CD14-positive monocyte (primary cell): ENCODE measurements at regions not wholly inside any gene's neighbourhood (a gene's known extent, or its start where the extent isn't known, plus 50 kb on each side); places are given as distances from the start of the nearest gene placed in this dataset.

Experiments used
- DNase-seq, 3 donors: peaks; one replicate each; pipeline ENCODE4 v3.0.0-alpha.2; 2011 to 2022
- H2AFZ ChIP-seq: 2 replicates; pipeline ENCODE4 v1.6.0; 2012; ENCODE audit warnings: mild to moderate bottlenecking, low read depth, low read length, inconsistent platforms; ENCODE audit not compliant: insufficient read depth, poor library complexity, severe bottlenecking
- H3K27ac ChIP-seq, 2 donors: 1 replicate in 1 of 2; 2 replicates in 1 of 2; pipeline ENCODE4 v1.5.1; 2012 to 2013; ENCODE audit warnings: low read length in 2 of 2, control low read depth in 1 of 2, inconsistent platforms in 1 of 2, low read depth in 1 of 2, mild to moderate bottlenecking in 1 of 2
- H3K27me3 ChIP-seq, 2 donors: one replicate each; pipeline versions ENCODE4 v1.6.0 to v1.6.1; 2011 to 2013; ENCODE audit warnings: low read length in 2 of 2; ENCODE audit not compliant: control insufficient read depth in 2 of 2, insufficient read depth in 2 of 2
- H3K36me3 ChIP-seq, 2 donors: replicated peaks in 1 of 2; 1 replicate in 1 of 2; 2 replicates in 1 of 2; pipeline versions ENCODE4 v1.5.1 to v1.6.1; 2012 to 2013; ENCODE audit warnings: low read length in 2 of 2, control low read depth in 1 of 2, inconsistent platforms in 1 of 2, mild to moderate bottlenecking in 1 of 2; ENCODE audit not compliant: insufficient read depth in 2 of 2, control insufficient read depth in 1 of 2
- H3K4me1 ChIP-seq, 2 donors: 1 replicate in 1 of 2; 2 replicates in 1 of 2; pipeline versions ENCODE4 v1.5.1 to v1.6.1; 2012 to 2013; ENCODE audit warnings: low read length in 2 of 2, control low read depth in 1 of 2, inconsistent platforms in 1 of 2, mild to moderate bottlenecking in 1 of 2, moderate library complexity in 1 of 2; ENCODE audit not compliant: insufficient read depth in 2 of 2, control insufficient read depth in 1 of 2
- H3K4me2 ChIP-seq: replicated peaks from 2 replicates; pipeline ENCODE3; 2012; ENCODE audit warnings: low read length, moderate library complexity, mild to moderate bottlenecking; ENCODE audit not compliant: poor library complexity, severe bottlenecking; ENCODE audit errors: extremely low read depth
- H3K4me3 ChIP-seq, 3 experiments: fragments of 200-600 bp in 1 of 3; sonication (generic) in 1 of 3; replicated peaks in 1 of 3; 1 replicate in 2 of 3; 2 replicates in 1 of 3; pipeline ENCODE4 v1.5.1; 2011 to 2013; ENCODE audit warnings: low read length in 3 of 3, mild to moderate bottlenecking in 3 of 3, control low read depth in 2 of 3, low read depth in 2 of 3, inconsistent platforms in 1 of 3, moderate library complexity in 1 of 3
- H3K79me2 ChIP-seq: 2 replicates; pipeline ENCODE4 v1.6.0; 2012; ENCODE audit warnings: mild to moderate bottlenecking, control low read depth, inconsistent platforms, low read length, moderate library complexity; ENCODE audit not compliant: insufficient read depth
- H3K9ac ChIP-seq: 2 replicates; pipeline ENCODE4 v1.6.0; 2017; ENCODE audit warnings: low read length, mild to moderate bottlenecking; ENCODE audit not compliant: insufficient read depth, poor library complexity, severe bottlenecking
- H3K9me3 ChIP-seq, 2 donors: replicated peaks in 1 of 2; 1 replicate in 1 of 2; 2 replicates in 1 of 2; pipeline versions ENCODE4 v1.5.1 to v1.6.1; 2012 to 2013; ENCODE audit warnings: low read length in 2 of 2, control low read depth in 1 of 2; ENCODE audit not compliant: control insufficient read depth in 1 of 2, insufficient read depth in 1 of 2
- H4K20me1 ChIP-seq: 2 replicates; pipeline ENCODE4 v1.6.0; 2012; ENCODE audit warnings: mild to moderate bottlenecking, low read length, control low read depth, moderate library complexity; ENCODE audit not compliant: insufficient read depth
- H3K27ac Mint-ChIP-seq, 7 donors: one replicate each; pipeline ENCODE4 v1.8.0; 2020; ENCODE audit warnings: mild to moderate bottlenecking in 7 of 7, mixed read lengths in 7 of 7, moderate library complexity in 6 of 7, inconsistent platforms in 2 of 7
- H3K27me3 Mint-ChIP-seq, 3 donors: one replicate each; pipeline ENCODE4 v1.8.0; 2021 to 2022; ENCODE audit warnings: low read depth in 3 of 3, mild to moderate bottlenecking in 3 of 3, mixed read lengths in 3 of 3, moderate library complexity in 3 of 3, inconsistent platforms in 1 of 3
- H3K36me3 Mint-ChIP-seq, 2 donors: one replicate each; pipeline ENCODE4 v1.8.0; 2020; ENCODE audit warnings: mixed read lengths in 2 of 2, inconsistent platforms in 1 of 2, mild to moderate bottlenecking in 1 of 2
- H3K4me1 Mint-ChIP-seq: one replicate; pipeline ENCODE4 v1.8.0; 2020; ENCODE audit warnings: mild to moderate bottlenecking, mixed read lengths
- H3K4me3 Mint-ChIP-seq, 2 donors: one replicate each; pipeline ENCODE4 v1.8.0; 2020; ENCODE audit warnings: mild to moderate bottlenecking in 2 of 2, mixed read lengths in 2 of 2, moderate library complexity in 1 of 2
- H3K9me3 Mint-ChIP-seq, 7 donors: one replicate each; pipeline ENCODE4 v1.8.0; 2020 to 2022; ENCODE audit warnings: mixed read lengths in 7 of 7, mild to moderate bottlenecking in 6 of 7, moderate library complexity in 6 of 7, inconsistent platforms in 2 of 7
- CTCF ChIP-seq: fragments of 200-600 bp; IDR thresholded peaks from one replicate; pipeline ENCODE4 v1.8.0; 2022; ENCODE audit warnings: antibody characterized with exemption, mild to moderate bottlenecking
- WGBS: methylation state at CpG from one replicate; pipeline ENCODE4 v1.1.5; 2013; ENCODE audit warnings: missing lambda C conversion rate; ENCODE audit not compliant: insufficient coverage; 5-methylcytosine and 5-hydroxymethylcytosine counted together
- intact Hi-C, 2 donors: fragments of 100-400 bp; cut with micrococcal nuclease; formaldehyde crosslinking; loops; one replicate each; pipeline versions ENCODE4 v1.15.0 to v1.15.1; 2023

- Mint-ChIP-seq H3K4me1 (no peaks in the 10 kb centered on the region), H3K36me3 (no peaks in the 10 kb centered on the region), H3K9me3 (peaks cover 0 to 1% (median 0%) of the 10 kb centered on the region in 7 donors), H3K27me3 (no peaks in the 10 kb centered on the region), H3K4me3 (no peak overlapping the region), H3K27ac (no peak overlapping the region)
- no peak for DNase-seq
- intact Hi-C loops: no loop called here
- Histone ChIP-seq H3K4me2 (no peak overlapping the region), H3K27me3 (no peaks in the 10 kb centered on the region), H3K4me1 (no peaks in the 10 kb centered on the region), H3K9me3 (no peaks in the 10 kb centered on the region), H4K20me1 (no peaks in the 10 kb centered on the region), H3K36me3 (no peaks in the 10 kb centered on the region), H3K9ac (no peak overlapping the region), H2AFZ (no peak overlapping the region), H3K79me2 (no peaks in the 10 kb centered on the region), H3K4me3 (no peak overlapping the region), H3K27ac (no peak overlapping the region)
- no CpG with 5 or more reads among the region's 2 CpGs for WGBS
- TF ChIP-seq CTCF: no peak
Observed at GRCh38 chr15:62430056-62430455, 265.0 kb upstream of the C2CD4B start.

GRCh38 chr15:62430552-62430951, 265.5 kb upstream of the C2CD4B start:
- 100% methylated on average over 2 of the region's 4 CpGs for WGBS
- H3K9ac ChIP-seq: no peak overlapping the region
- no peak for TF ChIP-seq CTCF
- H2AFZ ChIP-seq: no peak overlapping the region
- no peak for DNase-seq
- intact Hi-C loops: no loop called here
- H3K36me3 Mint-ChIP-seq: no peaks in the 10 kb centered on the region
- H4K20me1 ChIP-seq: no peaks in the 10 kb centered on the region
- no peak overlapping the region for H3K4me3 ChIP-seq
- H3K27me3 Mint-ChIP-seq: no peaks in the 10 kb centered on the region
- H3K27me3 ChIP-seq: no peaks in the 10 kb centered on the region
- no peaks in the 10 kb centered on the region for H3K9me3 ChIP-seq
- H3K27ac ChIP-seq: no peak overlapping the region
- peaks cover 0 to 1% (median 0%) of the 10 kb centered on the region in 7 donors for H3K9me3 Mint-ChIP-seq
- H3K4me1 ChIP-seq: no peaks in the 10 kb centered on the region
- no peaks in the 10 kb centered on the region for H3K4me1 Mint-ChIP-seq
- H3K79me2 ChIP-seq: no peaks in the 10 kb centered on the region
- no peak overlapping the region for H3K4me2 ChIP-seq
- H3K4me3 Mint-ChIP-seq: no peak overlapping the region
- no peak overlapping the region for H3K27ac Mint-ChIP-seq
- H3K36me3 ChIP-seq: no peaks in the 10 kb centered on the region
